ENCODE measurements at regions not wholly inside any gene's neighbourhood (a gene's known extent, or its start where the extent isn't known, plus 50 kb on each side); places are given as distances from the start of the nearest gene placed in this dataset.

- no peak for DNase-seq (ENCODE audit: low read depth)
- no peak overlapping the region for H3K4me3 ChIP-seq (ENCODE audit: low read depth, low read length)
- TF ChIP-seq, protein P1, sequence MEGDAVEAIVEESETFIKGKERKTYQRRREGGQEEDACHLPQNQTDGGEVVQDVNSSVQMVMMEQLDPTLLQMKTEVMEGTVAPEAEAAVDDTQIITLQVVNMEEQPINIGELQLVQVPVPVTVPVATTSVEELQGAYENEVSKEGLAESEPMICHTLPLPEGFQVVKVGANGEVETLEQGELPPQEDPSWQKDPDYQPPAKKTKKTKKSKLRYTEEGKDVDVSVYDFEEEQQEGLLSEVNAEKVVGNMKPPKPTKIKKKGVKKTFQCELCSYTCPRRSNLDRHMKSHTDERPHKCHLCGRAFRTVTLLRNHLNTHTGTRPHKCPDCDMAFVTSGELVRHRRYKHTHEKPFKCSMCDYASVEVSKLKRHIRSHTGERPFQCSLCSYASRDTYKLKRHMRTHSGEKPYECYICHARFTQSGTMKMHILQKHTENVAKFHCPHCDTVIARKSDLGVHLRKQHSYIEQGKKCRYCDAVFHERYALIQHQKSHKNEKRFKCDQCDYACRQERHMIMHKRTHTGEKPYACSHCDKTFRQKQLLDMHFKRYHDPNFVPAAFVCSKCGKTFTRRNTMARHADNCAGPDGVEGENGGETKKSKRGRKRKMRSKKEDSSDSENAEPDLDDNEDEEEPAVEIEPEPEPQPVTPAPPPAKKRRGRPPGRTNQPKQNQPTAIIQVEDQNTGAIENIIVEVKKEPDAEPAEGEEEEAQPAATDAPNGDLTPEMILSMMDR (IDR thresholded peaks at IDR 0.05; ENCODE audit: control insufficient read depth, extremely low read depth, insufficient read depth): no peak
These were observed 63.5 kb upstream of the PRR20G start for GRCh38 chr3:127351321-127351720.

DNA sequence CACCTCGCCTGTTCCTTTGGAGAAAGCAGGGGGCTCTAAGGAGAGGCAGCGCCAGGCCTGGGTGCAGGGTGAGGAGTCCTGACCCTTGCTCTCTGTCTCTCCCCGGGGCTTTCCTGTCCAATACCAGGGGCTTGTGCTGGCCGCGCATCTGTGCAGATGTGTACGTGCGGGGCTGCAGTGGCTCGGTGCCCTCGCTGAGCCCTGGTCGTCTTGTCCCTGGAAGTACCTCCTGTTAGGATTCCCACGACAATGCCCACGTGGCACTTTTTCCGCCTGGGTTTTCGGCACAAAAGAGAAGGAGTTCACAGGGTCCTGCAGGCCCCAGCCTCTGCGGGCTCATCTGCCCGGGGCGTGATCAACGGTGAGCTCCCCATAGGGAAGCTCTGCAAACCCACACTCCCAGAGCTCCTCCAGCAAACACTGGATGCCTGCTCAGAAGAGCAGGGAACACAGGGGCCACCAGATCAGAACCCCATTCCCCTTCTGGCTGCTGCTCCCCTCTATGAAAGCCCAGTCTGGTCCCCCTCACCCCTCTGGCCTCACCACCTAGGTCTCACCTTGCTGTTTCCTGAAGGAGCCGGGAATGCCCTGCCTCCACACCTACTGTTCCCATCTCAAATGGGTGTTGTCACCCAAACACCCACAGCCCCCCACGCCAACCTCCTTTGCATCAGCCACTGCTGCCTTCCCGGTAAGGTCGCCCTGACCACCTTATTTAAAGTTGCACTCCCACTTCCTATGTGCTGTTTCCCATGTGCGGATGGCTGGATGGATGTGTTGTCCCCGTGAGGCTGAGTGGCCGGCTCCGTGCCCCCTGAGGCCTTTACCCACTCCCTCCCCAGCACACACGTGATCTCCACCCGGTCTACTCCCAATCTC is 62.6 kb upstream of the PRR20G start:
- no peak overlapping the region for H3K4me3 ChIP-seq (ENCODE audit: low read depth, low read length)
- TF ChIP-seq, protein P1 (IDR thresholded peaks at IDR 0.05; ENCODE audit: control insufficient read depth, extremely low read depth, insufficient read depth): no peak
- no peak for DNase-seq (ENCODE audit: low read depth)

- no peak overlapping the region for H3K4me3 ChIP-seq (ENCODE audit: low read depth, low read length)
- no peak for DNase-seq (ENCODE audit: low read depth)
- TF ChIP-seq, protein P1 (IDR thresholded peaks at IDR 0.05; ENCODE audit: control insufficient read depth, extremely low read depth, insufficient read depth): no peak
These were observed 61.8 kb upstream of the PRR20G start for GRCh38 chr3:127349501-127350171.

GRCh38 chr3:127342735-127343134 is 54.9 kb upstream of the PRR20G start:
- H3K4me3 ChIP-seq (ENCODE audit: low read depth, low read length): no peak overlapping the region
- TF ChIP-seq, protein P1 (IDR thresholded peaks at IDR 0.05; ENCODE audit: control insufficient read depth, extremely low read depth, insufficient read depth): 0 out of 2 replicates have a peak, but pooled peaks have one; percentile 8
- DNase-seq (ENCODE audit: low read depth): no peak

- no peak for DNase-seq (ENCODE audit: low read depth)
- TF ChIP-seq, protein P1 (IDR thresholded peaks at IDR 0.05; ENCODE audit: control insufficient read depth, extremely low read depth, insufficient read depth): no peak
- H3K4me3 ChIP-seq (ENCODE audit: low read depth, low read length): no peak overlapping the region
These were observed 52.3 kb upstream of the PRR20G start for GRCh38 chr3:127339928-127340861.

DNA sequence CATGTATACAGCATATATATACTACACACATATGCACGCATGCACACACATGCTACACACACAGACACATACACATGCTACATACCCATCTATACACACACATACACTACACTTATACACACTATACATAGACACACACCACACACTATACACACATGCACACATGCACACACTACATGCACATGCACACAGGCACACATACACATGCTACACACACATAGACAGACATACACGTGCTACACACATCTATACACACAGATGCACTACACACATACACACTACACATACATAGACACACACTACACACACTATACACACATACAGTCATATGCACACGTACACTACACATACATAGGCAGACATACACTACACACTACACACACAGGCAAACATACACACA is 51.2 kb upstream of the PRR20G start:
- DNase-seq (ENCODE audit: low read depth): no peak
- TF ChIP-seq, protein P1 (IDR thresholded peaks at IDR 0.05; ENCODE audit: control insufficient read depth, extremely low read depth, insufficient read depth): no peak

More for the DNA sequence above, 51.2 kb upstream of the PRR20G start:
- H3K4me3 ChIP-seq (ENCODE audit: low read depth, low read length): no peak overlapping the region
